GF-D8 (cell line): ENCODE measurements at regions not wholly inside any gene's neighbourhood (a gene's known extent, or its start where the extent isn't known, plus 50 kb on each side); places are given as distances from the start of the nearest gene placed in this dataset.
"Not testable (repeated sequence)": the region's sequence is repeated elsewhere in the genome, so short reads cannot be mapped to it uniquely, and the experiment has no call there.

Experiments used
- DNase-seq: peaks from one replicate; lab custom pipeline; 2025; lab: John Stamatoyannopoulos, UW

GRCh38 chr5:90066920-90067319, 342.6 kb downstream of the CETN3 start:
- no peak for DNase-seq

GRCh38 chr5:90056911-90057705, 352.4 kb downstream of the CETN3 start:
- no peak for DNase-seq

- DNase-seq, result no peak
Observed at GRCh38 chr5:90055831-90056328, 353.7 kb downstream of the CETN3 start.

GRCh38 chr5:90054612-90055011, 354.9 kb downstream of the CETN3 start:
- DNase-seq, result no peak

GRCh38 chr5:90051756-90052155, 357.8 kb downstream of the CETN3 start:
- no peak for DNase-seq

GRCh38 chr5:90050103-90050502, 359.5 kb downstream of the CETN3 start:
- no peak for DNase-seq

- DNase-seq, result no peak
Observed at GRCh38 chr5:90047113-90047512, 362.4 kb downstream of the CETN3 start.

- not testable (repeated sequence) for DNase-seq
Observed at GRCh38 chr5:90040082-90040481, 369.5 kb downstream of the CETN3 start.

- no peak for DNase-seq
Observed at GRCh38 chr5:90037646-90038045, 371.9 kb downstream of the CETN3 start.

- DNase-seq, result no peak
Observed at GRCh38 chr5:90022711-90023053, 386.9 kb downstream of the CETN3 start.

- DNase-seq, result no peak
Observed at GRCh38 chr5:90022002-90022710, 387.4 kb downstream of the CETN3 start.

GRCh38 chr5:90020575-90021538, 388.7 kb downstream of the CETN3 start:
- no peak for DNase-seq

GRCh38 chr5:90017239-90017638, 392.3 kb downstream of the CETN3 start:
- DNase-seq, result no peak

- no peak for DNase-seq
Observed at GRCh38 chr5:90015584-90016018, 394.0 kb downstream of the CETN3 start.

GRCh38 chr5:90014420-90014819, 395.1 kb downstream of the CETN3 start:
- no peak for DNase-seq

GRCh38 chr5:90000351-90000750, 409.2 kb downstream of the CETN3 start:
- DNase-seq, result no peak

- no peak for DNase-seq
Observed at GRCh38 chr5:89998519-89999305, 410.8 kb downstream of the CETN3 start.

GRCh38 chr5:89996890-89997289, 412.7 kb downstream of the CETN3 start:
- no peak for DNase-seq

GRCh38 chr5:89996335-89996734, 413.2 kb downstream of the CETN3 start:
- no peak for DNase-seq

GRCh38 chr5:89994266-89994665, 415.3 kb downstream of the CETN3 start:
- no peak for DNase-seq

GRCh38 chr5:89992201-89992600, 417.4 kb downstream of the CETN3 start:
- DNase-seq, result no peak
